MM.1S (cell line): ENCODE measurements at regions not wholly inside any gene's neighbourhood (a gene's known extent, or its start where the extent isn't known, plus 50 kb on each side); places are given as distances from the start of the nearest gene placed in this dataset.

ENCODE experiments used
- EZH2phosphoT487 ChIP-seq: fragments of 300-600 bp; sonication (generic); IDR thresholded peaks from 2 replicates; pipeline ENCODE4 v1.6.1; 2018; ENCODE audit warnings: antibody characterized with exemption, low read length
- TF ChIP-seq, protein P1 (sequence below): fragments of 300-600 bp; sonication (generic); IDR thresholded peaks from 2 replicates; pipeline ENCODE4 v1.5.1; 2016; ENCODE audit warnings: antibody characterized with exemption, low read length, mixed read lengths

DNA sequence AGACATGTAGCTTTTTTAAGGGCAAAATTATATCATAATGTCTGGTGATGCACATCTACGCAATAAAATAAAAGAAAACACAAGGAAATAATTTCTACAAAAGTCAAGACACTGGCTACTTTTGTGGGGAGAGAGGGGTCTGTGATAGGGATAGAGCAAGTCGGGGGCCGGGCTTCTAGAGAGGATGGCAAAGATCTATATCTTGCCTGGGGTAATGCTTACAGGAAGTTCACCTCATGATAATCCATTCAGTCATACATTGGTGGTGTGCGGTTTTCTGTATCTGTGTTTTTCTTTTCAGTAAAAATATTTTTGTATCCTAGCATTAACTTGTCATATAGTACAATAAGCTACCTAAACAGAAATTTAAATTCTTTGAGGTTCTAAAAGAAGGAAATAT, 178.8 kb downstream of the ARRDC4 start:
- TF ChIP-seq, protein P1, sequence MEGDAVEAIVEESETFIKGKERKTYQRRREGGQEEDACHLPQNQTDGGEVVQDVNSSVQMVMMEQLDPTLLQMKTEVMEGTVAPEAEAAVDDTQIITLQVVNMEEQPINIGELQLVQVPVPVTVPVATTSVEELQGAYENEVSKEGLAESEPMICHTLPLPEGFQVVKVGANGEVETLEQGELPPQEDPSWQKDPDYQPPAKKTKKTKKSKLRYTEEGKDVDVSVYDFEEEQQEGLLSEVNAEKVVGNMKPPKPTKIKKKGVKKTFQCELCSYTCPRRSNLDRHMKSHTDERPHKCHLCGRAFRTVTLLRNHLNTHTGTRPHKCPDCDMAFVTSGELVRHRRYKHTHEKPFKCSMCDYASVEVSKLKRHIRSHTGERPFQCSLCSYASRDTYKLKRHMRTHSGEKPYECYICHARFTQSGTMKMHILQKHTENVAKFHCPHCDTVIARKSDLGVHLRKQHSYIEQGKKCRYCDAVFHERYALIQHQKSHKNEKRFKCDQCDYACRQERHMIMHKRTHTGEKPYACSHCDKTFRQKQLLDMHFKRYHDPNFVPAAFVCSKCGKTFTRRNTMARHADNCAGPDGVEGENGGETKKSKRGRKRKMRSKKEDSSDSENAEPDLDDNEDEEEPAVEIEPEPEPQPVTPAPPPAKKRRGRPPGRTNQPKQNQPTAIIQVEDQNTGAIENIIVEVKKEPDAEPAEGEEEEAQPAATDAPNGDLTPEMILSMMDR, result no peak
- TF ChIP-seq EZH2phosphoT487, result no peak
